Ureter (tissue), 1 donor: ENCODE measurements at regions not wholly inside any gene's neighbourhood (a gene's known extent, or its start where the extent isn't known, plus 50 kb on each side); places are given as distances from the start of the nearest gene placed in this dataset.

ENCODE experiments used
- DNase-seq: peaks from one replicate; pipeline ENCODE4 v3.0.0-alpha.2; 2020; ENCODE audit warnings: low spot score
- donor health status: DM: yes; HTN: yes; CAD: no.

DNA sequence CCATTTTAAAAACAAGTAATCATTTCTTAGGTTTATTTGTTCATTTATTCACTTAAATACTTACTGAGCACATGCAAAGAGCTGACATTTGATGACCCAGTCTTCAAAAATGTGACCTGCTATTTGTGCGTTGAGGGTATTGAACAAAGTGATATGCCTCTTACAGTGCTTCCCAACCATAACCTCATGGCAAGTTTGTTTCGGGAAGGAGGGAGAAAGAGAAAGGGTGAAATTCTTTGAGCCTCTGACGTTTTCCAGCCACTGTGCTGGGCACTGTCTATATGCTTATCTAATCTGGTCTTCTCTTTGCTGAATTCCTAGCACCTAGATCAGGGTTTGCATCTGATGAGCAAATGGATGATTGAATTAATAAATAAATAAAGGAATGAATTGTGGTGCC lies 479.1 kb downstream of the HAPSTR1 start:
- DNase-seq = no peak

DNA sequence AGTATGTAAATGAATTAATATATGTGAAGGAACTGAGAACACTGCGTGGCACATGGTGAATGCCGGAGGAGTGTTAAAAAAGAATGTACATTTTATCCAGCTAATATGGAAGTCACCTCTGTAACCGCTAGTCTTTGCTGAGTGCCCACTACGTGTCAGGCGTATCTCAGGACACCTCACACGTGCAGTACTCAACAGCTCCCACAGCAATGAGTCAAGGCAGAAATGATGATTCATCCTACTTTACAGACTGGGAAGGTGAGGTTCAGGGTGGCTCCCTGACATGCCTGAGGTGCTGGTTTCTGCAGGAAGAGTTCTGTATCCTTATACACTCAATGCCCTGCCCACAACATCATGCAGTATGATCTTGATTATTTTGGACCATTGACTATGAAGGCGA lies 487.0 kb downstream of the HAPSTR1 start:
- DNase-seq = no peak

DNA sequence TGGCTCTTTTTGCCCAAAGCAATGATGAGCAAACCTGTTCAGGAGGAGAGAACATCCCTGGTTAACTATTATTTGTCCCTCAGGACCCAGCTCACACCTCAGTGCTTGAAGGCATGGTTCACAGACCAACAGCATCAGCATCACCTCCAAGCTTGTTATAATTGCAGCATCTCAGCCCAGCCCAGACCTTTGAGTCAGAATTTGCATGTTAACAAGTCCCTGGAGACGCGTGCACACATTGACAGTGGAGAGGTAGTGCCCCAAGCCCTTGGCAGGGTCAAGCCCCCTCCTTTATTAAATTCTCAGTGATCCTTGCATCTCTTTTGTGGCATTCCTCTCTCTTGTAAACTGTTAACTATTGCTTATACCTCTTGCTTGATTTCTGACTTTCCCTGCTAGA lies 488.6 kb downstream of the HAPSTR1 start:
- DNase-seq = no peak

DNA sequence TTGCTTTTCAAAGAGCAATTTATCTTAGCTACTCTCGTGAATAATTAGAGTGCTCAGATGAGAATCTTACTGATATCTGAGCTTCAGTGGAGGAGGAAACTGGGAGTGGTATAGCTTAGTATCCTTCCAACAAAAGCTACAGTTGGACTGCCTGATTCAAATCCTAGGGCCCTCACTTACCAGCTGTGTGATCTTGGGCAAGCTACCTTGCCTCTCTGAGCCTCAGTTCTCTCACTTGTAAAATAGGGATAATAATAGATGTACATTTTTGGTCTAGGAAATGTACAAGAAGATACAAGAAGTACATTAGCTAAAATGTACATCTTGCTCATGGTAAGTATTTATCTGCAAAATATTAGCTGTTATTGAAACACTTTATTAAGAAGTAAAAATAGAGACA lies 502.0 kb downstream of the HAPSTR1 start:
- no peak for DNase-seq

DNA sequence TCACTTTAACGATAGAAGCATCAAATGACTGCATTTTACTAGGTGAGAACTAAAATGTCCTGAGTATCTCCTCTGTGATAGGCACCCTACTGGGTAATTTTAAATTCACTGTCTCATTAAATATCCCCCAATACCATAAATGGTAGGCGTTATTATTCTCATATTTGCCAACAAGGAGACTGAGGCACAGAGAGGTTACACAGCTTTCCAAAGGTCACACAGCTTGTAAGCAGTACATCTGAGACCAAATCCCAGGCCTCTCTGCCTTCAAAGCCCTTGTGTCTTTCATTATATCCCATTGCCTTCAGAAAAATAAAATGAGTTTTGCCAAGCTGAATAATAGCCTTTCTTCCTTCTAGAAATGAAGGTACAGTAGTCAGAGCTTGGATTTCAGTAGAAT lies 502.6 kb downstream of the HAPSTR1 start:
- DNase-seq = no peak

DNA sequence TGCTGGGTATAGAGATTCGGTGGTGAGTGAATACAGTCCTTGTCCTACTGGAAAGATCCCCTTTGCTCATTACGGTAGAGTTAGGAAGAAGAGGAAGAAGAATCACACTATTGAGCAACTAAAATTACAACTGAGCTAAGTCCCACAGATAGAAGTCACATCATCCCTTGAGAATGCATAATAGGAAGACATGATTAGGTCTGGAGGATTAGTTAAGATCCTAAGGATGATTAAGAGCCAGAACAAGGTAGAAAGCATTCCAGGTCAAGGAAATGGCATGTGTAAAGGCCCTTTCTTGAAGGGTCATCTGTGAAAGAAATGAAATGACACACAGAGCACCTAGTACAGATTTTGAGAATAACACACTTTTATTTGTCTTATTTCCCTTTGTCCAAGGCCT lies 503.5 kb downstream of the HAPSTR1 start:
- no peak for DNase-seq

DNA sequence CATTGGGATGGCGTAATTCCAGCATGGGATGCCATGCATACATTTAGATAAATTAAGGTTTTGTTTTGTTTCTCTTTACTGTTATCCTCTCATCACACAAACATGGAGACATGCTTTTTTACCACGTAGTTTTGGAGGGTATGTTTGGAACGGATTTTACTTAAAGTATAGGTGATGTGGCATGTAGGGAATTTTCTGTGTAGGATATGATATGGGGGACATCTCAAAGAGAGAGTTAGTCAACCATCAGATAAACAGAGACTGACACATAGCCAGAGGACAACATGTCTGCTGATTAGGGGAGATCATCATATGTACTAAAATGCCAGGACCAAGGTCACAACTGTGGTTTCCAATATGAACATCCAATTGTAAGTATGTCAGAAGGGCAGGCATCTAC lies 503.9 kb downstream of the HAPSTR1 start:
- DNase-seq = no peak

DNA sequence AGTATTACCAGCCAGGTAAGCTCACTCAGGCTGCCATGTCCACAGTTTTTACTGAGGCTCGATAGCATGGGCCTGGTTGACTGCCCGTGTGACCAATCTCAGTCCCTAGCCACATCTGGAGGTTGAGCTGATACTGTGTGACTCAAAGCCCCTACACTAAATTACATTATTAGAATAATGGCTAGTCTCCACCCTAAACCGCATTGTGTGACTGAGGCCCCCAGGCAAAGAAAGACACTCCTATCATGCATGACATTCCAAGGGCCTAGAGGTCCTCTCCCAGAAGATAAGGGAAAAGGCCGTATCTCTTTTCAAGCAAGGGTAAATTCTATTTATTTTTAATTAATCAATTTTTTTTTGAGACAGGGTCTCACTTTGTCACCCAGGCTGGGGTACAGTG lies 505.3 kb downstream of the HAPSTR1 start:
- DNase-seq = no peak

DNA sequence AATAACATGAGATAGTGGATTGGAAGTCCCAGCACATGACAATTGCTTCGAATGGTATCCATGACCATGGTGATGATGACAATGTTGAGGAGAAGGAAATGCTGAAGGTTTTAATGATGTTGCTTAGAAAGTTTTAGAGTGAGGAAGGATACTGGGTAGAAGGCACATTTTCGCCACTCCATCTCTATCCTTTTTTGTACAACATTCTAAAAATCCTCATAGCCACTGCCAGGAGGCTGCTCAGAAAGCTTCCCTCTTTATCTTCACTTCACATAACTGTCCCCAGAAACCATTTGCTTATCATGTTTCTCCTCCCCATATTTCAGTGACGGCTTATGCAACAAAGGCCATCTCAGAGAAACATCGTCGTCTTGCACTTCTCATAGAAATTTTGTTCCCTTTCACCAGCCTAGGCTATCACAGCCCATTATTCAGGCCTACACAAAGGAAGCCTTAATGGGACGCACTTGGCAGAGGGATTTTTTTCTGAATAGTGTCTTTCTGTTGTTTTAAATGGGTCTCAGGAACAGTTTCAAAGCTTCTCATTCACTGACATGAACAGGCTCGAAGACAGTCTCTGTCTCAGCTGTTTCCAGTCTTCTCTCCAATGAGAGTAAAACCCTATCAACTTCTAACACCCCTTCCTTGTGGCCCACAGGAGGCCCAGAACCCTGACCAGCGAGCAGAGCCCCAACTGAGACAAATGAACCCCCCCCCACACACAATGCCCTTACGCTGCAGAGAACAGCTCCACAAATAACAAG lies 506.7 kb downstream of the HAPSTR1 start:
- no peak for DNase-seq

DNA sequence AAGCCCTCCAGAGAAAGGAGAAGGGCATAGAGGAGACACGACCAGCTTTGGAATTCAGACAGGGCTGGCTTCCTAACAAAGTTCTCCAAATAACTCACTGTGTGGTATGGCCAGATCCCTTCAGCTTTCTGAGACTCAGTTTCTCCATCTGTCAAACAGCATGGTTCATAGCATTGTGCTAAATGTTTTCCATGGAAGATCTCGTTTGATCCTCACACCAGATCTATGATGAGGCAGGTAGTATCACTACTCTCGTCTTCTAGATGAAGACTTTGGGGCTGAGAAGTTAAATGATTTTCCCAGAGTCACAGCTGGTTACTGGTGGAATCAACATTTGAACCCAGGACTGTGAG lies 507.3 kb downstream of the HAPSTR1 start:
- no peak for DNase-seq

DNA sequence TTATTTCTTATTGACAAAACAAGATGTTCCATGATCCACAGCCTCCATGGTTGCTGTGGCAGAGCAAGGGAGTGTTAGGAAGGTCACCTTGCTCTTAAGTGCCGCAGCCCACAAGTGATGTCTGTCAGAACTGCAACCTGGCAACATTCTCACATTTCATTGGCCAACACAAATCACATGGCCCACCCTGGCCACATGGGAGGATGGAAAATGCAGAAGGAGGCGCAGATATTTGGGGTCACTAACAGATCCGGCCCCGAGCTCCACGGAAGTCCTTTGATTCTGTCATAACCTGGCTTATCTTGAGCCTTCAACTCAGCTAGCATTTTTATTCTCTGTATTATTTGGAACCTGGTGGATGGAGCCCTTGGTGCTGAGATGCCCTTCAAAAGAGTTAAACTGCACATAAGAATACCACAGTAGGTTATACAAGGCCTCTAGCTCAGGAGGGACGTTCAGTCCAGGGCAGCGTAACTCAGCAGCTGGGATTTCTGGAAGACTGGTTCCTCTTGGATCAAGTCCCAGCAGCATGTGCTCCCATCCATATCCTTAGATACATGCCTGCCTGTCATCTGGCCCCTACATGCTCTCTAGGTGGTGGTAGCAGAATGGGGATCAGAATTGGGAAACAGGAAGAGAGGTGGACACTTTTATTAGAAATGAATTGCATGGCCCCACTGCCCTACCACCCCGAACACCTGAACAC lies 508.1 kb downstream of the HAPSTR1 start:
- DNase-seq = no peak

DNA sequence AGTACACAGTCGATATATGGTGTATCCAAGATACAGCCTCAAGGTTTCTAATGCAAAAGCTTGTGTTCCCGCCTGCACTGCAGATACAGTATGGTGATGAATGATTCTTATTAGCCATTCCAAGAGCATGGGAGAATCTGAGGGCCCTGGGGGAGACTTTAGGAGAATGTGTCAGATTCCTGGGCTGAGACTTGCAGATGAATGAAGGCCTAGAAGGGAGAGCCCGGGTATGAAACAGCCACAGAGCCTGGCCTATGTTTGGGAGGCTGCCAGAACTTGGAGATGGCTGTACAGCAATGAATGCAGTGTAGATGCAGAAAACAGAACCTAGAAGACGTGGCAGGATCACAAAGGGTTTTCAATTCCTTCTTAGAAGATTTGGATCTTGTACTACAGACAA lies 510.7 kb downstream of the HAPSTR1 start:
- no peak for DNase-seq

DNA sequence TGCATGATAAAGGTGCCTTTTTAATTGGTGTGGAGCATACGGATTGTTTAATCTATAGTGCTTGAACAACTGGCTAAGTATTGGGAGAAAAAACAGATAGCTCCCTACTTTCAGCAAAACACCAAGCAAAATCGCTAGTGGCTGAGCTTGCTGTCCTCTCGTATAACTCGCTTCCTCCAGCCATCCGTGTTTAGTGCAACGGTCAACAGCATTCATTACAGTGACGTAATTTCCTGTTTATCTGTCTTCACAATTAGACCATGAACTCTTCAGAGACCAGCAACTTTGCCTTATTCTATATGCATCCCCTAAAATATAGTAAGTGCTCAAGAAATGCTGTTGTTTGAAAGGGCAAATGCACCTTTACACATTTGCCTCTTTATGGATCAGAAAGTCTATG lies 511.9 kb downstream of the HAPSTR1 start:
- DNase-seq = no peak

DNA sequence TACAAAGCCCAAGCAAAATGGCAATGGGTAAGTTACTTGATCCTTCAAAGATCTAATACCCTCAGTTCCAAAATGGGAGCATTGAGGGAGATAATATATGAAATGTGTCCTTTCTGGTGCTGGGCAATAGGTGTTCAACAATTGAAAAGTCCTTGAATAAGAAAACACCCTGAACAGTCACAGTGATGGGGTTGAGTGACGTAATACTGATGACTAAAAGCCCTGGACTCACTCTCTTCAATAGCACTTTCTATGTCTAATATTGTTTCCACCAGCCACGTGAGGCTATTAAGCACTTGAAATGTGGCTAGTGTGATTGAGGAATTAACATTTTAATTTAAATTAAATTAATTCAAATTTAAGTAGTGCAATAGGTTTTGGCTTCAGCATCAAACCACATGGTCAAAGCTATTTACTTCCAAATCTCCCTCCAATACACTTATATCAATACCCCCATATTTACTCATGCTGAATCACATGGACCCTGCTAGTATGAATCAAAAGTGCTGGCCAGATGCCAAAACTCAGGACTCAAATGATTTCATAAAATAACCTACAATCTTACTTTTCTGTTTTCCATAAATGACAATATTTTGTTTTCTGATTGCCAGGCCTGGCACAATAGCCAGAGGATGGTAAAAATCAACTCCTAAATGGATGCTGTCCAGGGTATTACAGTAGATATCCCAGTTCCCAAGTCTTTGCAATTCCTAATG lies 516.2 kb downstream of the HAPSTR1 start:
- DNase-seq = no peak

DNA sequence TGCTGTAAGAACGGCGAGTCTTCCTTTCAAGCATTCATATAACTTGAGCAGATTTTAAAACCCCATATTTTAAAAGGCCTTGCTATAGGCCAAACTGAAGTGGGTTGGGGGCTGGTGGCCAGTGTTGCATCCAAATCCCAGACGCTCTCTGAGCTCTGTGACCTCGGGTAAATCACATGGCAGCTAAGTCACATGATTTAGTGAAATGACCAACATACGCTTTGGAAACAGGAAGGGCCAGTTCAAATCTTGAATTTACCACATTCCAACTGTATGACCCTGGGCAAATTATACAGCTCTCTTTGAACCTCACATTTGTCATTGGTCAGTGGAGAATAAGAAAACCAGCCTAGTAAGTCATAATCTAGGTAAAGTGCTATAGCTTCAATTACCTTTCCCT lies 519.3 kb downstream of the HAPSTR1 start:
- DNase-seq = no peak

DNA sequence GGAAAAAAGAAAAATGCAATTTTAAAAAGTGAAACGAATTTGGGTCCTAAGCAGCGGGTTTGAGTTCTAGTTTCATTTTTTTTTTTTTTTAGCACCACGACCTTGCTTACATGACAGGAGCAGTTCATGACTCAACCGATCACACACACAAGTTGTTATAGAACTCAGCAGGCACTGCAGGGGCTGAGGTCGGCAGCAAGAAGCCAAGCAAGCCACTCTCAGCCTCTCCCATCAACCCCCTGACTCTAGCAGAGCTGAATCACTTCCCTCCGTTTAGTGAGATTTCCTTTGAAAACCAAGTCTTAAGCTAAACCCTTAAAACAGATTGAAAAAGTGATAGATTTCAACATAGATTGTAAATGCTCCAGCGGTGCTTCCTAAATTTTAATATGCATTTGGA lies 520.8 kb downstream of the HAPSTR1 start:
- no peak for DNase-seq

DNA sequence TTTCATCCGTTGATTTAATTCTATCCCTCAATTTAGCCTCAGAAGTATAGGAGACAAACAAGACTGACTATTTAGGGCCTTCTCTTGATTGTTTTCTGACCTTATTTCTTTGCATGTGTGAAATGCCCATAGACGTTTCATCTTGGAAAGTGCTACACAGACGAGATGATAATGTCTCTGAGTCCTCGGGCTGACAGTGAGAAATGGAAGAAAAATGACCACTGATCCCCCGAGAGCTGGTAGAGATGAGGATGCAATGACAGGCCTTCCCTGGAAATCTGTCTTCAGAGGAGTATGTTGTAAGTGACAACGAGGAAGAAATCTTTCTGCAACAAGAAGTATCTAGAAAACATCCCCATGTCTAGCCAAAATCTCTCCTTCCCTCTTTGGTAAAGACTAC lies 522.9 kb downstream of the HAPSTR1 start:
- no peak for DNase-seq

DNA sequence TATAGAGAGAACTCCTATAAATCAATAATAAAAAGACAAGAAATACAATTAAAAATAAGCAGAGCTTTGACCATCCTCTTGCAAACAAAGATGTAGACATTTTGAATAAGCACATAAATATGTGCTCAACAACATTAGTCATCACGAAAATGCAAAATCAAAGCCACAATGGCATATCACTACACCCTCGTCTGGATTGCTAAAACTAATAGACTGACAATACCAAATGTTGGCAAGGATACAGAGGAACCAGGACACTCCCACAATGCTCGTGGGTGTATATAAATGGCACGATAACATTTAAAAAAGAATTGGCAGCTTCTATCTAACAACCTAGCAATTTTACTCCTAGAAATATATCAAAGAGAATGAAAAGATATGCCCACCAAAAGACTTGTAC lies 530.8 kb downstream of the HAPSTR1 start:
- DNase-seq = no peak

DNA sequence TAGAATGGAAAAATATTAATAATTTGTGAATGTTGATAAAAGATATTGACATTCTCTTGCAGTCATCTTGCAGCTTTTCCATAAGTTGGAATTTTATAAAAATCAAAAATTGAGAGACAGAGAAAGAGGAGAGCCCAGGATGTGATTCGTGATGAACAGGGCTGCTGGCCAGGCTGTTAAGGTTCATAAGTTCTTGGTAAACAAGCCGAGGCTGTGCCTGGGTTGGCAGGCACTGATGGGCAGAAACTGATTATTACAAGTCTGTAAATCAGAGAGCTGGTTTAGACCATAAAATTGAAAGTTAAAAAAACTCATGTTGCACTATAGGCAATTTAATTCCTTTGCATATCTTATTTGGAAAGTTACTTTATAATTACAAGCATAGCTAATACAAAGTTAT lies 533.7 kb downstream of the HAPSTR1 start:
- no peak for DNase-seq

DNA sequence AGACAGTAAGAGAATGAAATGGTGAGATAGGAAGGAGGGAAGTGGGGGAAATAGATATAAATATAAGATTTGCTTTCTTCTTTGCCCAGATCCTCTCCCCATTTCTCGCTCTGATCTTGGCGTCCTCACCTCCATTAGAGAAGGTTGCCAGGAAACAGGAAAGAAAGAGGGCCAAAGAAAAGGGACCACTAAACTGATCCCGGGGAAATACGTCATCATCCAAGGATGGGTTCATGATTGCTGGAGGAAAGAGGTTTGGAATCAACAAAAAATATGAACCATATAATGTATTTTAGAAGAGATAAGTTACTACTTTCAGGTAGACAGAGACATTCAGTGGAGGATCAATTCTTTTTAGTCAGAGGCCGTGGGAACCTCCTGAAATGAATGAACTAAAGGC lies 536.0 kb downstream of the HAPSTR1 start:
- DNase-seq = no peak

DNA sequence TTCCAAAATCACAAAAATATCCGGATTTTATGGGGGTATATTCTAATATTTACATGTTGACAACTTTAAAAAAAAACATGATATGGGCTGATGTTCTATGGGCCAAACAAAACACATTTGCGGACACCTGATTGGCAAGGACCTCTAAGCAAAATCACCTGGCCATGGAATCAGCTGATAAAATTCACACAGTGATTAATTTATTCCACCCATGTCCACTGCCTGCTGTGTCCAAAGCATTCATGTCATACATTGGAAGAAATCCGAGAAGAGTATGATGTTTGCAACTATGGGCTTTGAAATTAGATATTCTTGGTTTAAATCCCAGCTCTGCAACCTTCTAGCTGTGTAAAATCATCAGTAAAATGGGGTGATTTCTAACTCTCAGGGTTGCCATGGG lies 538.7 kb downstream of the HAPSTR1 start:
- no peak for DNase-seq

DNA sequence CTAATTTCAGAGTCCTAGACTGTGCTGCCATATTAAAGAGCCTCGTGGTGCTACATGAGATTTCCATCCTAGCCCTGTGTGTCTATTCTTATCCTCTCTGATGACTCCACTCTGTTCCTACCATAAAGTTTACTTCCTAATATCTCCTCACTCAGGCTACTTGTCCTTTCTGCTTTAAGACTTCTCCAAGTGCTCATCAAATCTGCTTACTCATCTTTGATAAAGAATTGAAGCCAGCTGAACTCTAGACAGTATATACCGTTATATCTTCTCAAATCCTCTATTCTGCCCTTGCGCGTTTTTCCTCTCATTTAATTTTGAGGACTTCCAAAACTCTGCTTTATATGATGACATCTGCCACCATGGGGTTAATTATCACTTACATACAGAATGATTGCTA lies 539.5 kb downstream of the HAPSTR1 start:
- DNase-seq = no peak

DNA sequence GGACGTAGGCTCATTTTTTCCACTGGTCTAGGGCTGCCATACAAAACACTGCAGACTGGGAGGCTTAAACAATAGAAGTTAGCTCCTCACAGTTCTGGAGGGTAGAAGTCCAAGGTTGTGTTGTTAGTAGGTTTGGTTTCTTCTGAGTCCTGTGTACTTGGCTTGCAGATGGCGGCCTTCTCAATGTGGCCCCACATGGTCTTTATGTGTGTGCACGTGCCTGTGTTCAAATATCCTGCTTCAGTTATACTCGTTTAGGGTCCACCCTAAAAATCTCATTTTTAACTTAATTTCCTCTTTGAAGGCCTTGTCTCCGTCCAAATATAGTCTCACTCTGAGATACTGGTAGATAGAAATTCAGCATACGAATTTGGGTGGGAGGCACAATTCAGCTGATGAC lies 542.4 kb downstream of the HAPSTR1 start:
- DNase-seq = no peak
